CD14-positive monocyte (primary cell): ENCODE measurements at regions not wholly inside any gene's neighbourhood (a gene's known extent, or its start where the extent isn't known, plus 50 kb on each side); places are given as distances from the start of the nearest gene placed in this dataset.

Experiments
- DNase-seq, 3 donors: peaks; one replicate each; pipeline ENCODE4 v3.0.0-alpha.2; 2011 to 2022
- H2AFZ ChIP-seq: 2 replicates; pipeline ENCODE4 v1.6.0; 2012; ENCODE audit warnings: mild to moderate bottlenecking, low read depth, low read length, inconsistent platforms; ENCODE audit not compliant: insufficient read depth, poor library complexity, severe bottlenecking
- H3K27ac ChIP-seq, 2 donors: 1 replicate in 1 of 2; 2 replicates in 1 of 2; pipeline ENCODE4 v1.5.1; 2012 to 2013; ENCODE audit warnings: low read length in 2 of 2, control low read depth in 1 of 2, inconsistent platforms in 1 of 2, low read depth in 1 of 2, mild to moderate bottlenecking in 1 of 2
- H3K27me3 ChIP-seq, 2 donors: one replicate each; pipeline versions ENCODE4 v1.6.0 to v1.6.1; 2011 to 2013; ENCODE audit warnings: low read length in 2 of 2; ENCODE audit not compliant: control insufficient read depth in 2 of 2, insufficient read depth in 2 of 2
- H3K36me3 ChIP-seq, 2 donors: replicated peaks in 1 of 2; 1 replicate in 1 of 2; 2 replicates in 1 of 2; pipeline versions ENCODE4 v1.5.1 to v1.6.1; 2012 to 2013; ENCODE audit warnings: low read length in 2 of 2, control low read depth in 1 of 2, inconsistent platforms in 1 of 2, mild to moderate bottlenecking in 1 of 2; ENCODE audit not compliant: insufficient read depth in 2 of 2, control insufficient read depth in 1 of 2
- H3K4me1 ChIP-seq, 2 donors: 1 replicate in 1 of 2; 2 replicates in 1 of 2; pipeline versions ENCODE4 v1.5.1 to v1.6.1; 2012 to 2013; ENCODE audit warnings: low read length in 2 of 2, control low read depth in 1 of 2, inconsistent platforms in 1 of 2, mild to moderate bottlenecking in 1 of 2, moderate library complexity in 1 of 2; ENCODE audit not compliant: insufficient read depth in 2 of 2, control insufficient read depth in 1 of 2
- H3K4me2 ChIP-seq: replicated peaks from 2 replicates; pipeline ENCODE3; 2012; ENCODE audit warnings: low read length, moderate library complexity, mild to moderate bottlenecking; ENCODE audit not compliant: poor library complexity, severe bottlenecking; ENCODE audit errors: extremely low read depth
- H3K4me3 ChIP-seq, 3 experiments: fragments of 200-600 bp in 1 of 3; sonication (generic) in 1 of 3; replicated peaks in 1 of 3; 1 replicate in 2 of 3; 2 replicates in 1 of 3; pipeline ENCODE4 v1.5.1; 2011 to 2013; ENCODE audit warnings: low read length in 3 of 3, mild to moderate bottlenecking in 3 of 3, control low read depth in 2 of 3, low read depth in 2 of 3, inconsistent platforms in 1 of 3, moderate library complexity in 1 of 3
- H3K79me2 ChIP-seq: 2 replicates; pipeline ENCODE4 v1.6.0; 2012; ENCODE audit warnings: mild to moderate bottlenecking, control low read depth, inconsistent platforms, low read length, moderate library complexity; ENCODE audit not compliant: insufficient read depth
- H3K9ac ChIP-seq: 2 replicates; pipeline ENCODE4 v1.6.0; 2017; ENCODE audit warnings: low read length, mild to moderate bottlenecking; ENCODE audit not compliant: insufficient read depth, poor library complexity, severe bottlenecking
- H3K9me3 ChIP-seq, 2 donors: replicated peaks in 1 of 2; 1 replicate in 1 of 2; 2 replicates in 1 of 2; pipeline versions ENCODE4 v1.5.1 to v1.6.1; 2012 to 2013; ENCODE audit warnings: low read length in 2 of 2, control low read depth in 1 of 2; ENCODE audit not compliant: control insufficient read depth in 1 of 2, insufficient read depth in 1 of 2
- H4K20me1 ChIP-seq: 2 replicates; pipeline ENCODE4 v1.6.0; 2012; ENCODE audit warnings: mild to moderate bottlenecking, low read length, control low read depth, moderate library complexity; ENCODE audit not compliant: insufficient read depth
- H3K27ac Mint-ChIP-seq, 7 donors: one replicate each; pipeline ENCODE4 v1.8.0; 2020; ENCODE audit warnings: mild to moderate bottlenecking in 7 of 7, mixed read lengths in 7 of 7, moderate library complexity in 6 of 7, inconsistent platforms in 2 of 7
- H3K27me3 Mint-ChIP-seq, 3 donors: one replicate each; pipeline ENCODE4 v1.8.0; 2021 to 2022; ENCODE audit warnings: low read depth in 3 of 3, mild to moderate bottlenecking in 3 of 3, mixed read lengths in 3 of 3, moderate library complexity in 3 of 3, inconsistent platforms in 1 of 3
- H3K36me3 Mint-ChIP-seq, 2 donors: one replicate each; pipeline ENCODE4 v1.8.0; 2020; ENCODE audit warnings: mixed read lengths in 2 of 2, inconsistent platforms in 1 of 2, mild to moderate bottlenecking in 1 of 2
- H3K4me1 Mint-ChIP-seq: one replicate; pipeline ENCODE4 v1.8.0; 2020; ENCODE audit warnings: mild to moderate bottlenecking, mixed read lengths
- H3K4me3 Mint-ChIP-seq, 2 donors: one replicate each; pipeline ENCODE4 v1.8.0; 2020; ENCODE audit warnings: mild to moderate bottlenecking in 2 of 2, mixed read lengths in 2 of 2, moderate library complexity in 1 of 2
- H3K9me3 Mint-ChIP-seq, 7 donors: one replicate each; pipeline ENCODE4 v1.8.0; 2020 to 2022; ENCODE audit warnings: mixed read lengths in 7 of 7, mild to moderate bottlenecking in 6 of 7, moderate library complexity in 6 of 7, inconsistent platforms in 2 of 7
- WGBS: methylation state at CpG from one replicate; pipeline ENCODE4 v1.1.5; 2013; ENCODE audit warnings: missing lambda C conversion rate; ENCODE audit not compliant: insufficient coverage; 5-methylcytosine and 5-hydroxymethylcytosine counted together
- intact Hi-C, 2 donors: fragments of 100-400 bp; cut with micrococcal nuclease; formaldehyde crosslinking; loops; one replicate each; pipeline versions ENCODE4 v1.15.0 to v1.15.1; 2023
- TF ChIP-seq, protein P1 (sequence below): fragments of 200-600 bp; IDR thresholded peaks from one replicate; pipeline ENCODE4 v1.8.0; 2022; ENCODE audit warnings: antibody characterized with exemption, mild to moderate bottlenecking

DNA sequence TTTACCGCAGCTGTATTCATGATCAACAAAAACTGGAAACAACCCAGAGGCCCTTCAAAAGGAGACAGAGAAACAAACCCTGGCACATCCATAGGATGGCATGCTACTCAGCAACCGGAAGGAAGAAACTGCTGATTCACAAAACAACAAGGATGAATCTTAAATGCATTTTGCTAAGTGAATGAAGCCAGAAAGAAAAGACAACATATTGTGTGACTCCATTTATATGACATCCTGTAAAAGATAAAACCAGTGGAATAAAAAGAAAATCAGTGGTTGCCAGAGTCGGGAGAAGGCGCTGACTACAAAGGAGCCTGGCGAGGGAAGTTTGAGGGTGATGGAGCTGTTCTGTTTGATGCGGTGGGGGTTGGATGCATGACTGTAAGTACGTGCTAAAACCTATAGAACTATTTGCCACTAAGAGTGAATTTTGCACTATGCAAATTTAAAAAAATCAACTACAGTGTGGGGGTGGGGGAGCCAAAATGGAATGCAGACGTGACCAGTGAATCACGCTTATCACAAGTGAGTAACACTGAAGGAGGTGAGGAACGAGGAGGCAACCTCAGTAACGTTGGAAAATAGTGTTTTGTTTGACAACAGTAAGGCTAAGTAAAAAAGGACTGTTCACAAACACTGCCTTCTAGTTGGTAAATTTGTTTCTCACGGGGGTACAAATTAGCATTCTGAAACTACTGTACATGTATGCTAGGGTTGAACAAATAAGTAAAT, 108.9 kb downstream of the INHBB start:
- no peak overlapping the region for H2AFZ ChIP-seq
- H3K27ac ChIP-seq = no peak overlapping the region
- H3K79me2 ChIP-seq = no peaks in the 10 kb centered on the region
- 85% methylated on average over 8 of the region's 12 CpGs for WGBS
- no peak overlapping the region for H3K4me3 ChIP-seq
- H3K27me3 Mint-ChIP-seq = peaks cover 1 to 5% (median 2%) of the 10 kb centered on the region in 3 donors
- no peaks in the 10 kb centered on the region for H3K4me1 ChIP-seq
- TF ChIP-seq, protein P1, sequence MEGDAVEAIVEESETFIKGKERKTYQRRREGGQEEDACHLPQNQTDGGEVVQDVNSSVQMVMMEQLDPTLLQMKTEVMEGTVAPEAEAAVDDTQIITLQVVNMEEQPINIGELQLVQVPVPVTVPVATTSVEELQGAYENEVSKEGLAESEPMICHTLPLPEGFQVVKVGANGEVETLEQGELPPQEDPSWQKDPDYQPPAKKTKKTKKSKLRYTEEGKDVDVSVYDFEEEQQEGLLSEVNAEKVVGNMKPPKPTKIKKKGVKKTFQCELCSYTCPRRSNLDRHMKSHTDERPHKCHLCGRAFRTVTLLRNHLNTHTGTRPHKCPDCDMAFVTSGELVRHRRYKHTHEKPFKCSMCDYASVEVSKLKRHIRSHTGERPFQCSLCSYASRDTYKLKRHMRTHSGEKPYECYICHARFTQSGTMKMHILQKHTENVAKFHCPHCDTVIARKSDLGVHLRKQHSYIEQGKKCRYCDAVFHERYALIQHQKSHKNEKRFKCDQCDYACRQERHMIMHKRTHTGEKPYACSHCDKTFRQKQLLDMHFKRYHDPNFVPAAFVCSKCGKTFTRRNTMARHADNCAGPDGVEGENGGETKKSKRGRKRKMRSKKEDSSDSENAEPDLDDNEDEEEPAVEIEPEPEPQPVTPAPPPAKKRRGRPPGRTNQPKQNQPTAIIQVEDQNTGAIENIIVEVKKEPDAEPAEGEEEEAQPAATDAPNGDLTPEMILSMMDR = no peak
- H3K36me3 Mint-ChIP-seq = no peaks in the 10 kb centered on the region
- H3K4me2 ChIP-seq = no peak overlapping the region
- no peaks in the 10 kb centered on the region for H3K9me3 ChIP-seq
- H3K27ac Mint-ChIP-seq = no peak overlapping the region
- no peak overlapping the region for H3K4me3 Mint-ChIP-seq
- no peaks in the 10 kb centered on the region for H3K36me3 ChIP-seq
- peaks cover 3 to 25% (median 7%) of the 10 kb centered on the region in 7 donors for H3K9me3 Mint-ChIP-seq
- intact Hi-C loops = no loop called here
- DNase-seq = no peak
- no peaks in the 10 kb centered on the region for H3K4me1 Mint-ChIP-seq
- no peaks in the 10 kb centered on the region for H3K27me3 ChIP-seq
- H4K20me1 ChIP-seq = no peaks in the 10 kb centered on the region
- no peak overlapping the region for H3K9ac ChIP-seq

DNA sequence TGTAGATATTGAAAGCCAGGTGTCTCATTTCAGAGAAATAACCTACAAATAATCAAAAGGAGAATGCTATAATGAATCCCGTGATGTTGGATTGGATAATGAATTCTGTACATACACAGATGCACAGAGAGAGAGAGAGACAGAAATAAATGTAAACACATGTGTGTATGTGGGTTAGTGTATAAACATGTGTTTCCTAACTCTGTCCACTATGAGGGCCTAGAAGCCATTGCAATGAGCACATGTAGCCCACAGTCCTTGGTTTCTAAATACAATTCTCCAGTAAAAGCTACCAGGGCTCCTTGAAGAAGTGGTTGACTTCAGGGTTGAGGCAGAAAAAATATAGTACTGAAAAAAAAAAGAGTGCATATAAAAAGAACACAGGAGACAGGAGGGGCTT, 109.5 kb downstream of the INHBB start:
- TF ChIP-seq, protein P1 = no peak
- Histone ChIP-seq H3K4me3 (no peak overlapping the region), H3K79me2 (no peaks in the 10 kb centered on the region), H2AFZ (no peak overlapping the region), H3K27ac (no peak overlapping the region), H3K9me3 (no peaks in the 10 kb centered on the region), H3K36me3 (no peaks in the 10 kb centered on the region), H3K9ac (no peak overlapping the region), H3K27me3 (no peaks in the 10 kb centered on the region), H3K4me1 (no peaks in the 10 kb centered on the region), H3K4me2 (no peak overlapping the region), H4K20me1 (no peaks in the 10 kb centered on the region)
- DNase-seq = no peak
- H3K4me3 Mint-ChIP-seq = no peak overlapping the region
- no peak overlapping the region for H3K27ac Mint-ChIP-seq
- peaks cover 0 to 4% (median 1%) of the 10 kb centered on the region in 3 donors for H3K27me3 Mint-ChIP-seq
- WGBS = no CpG with 5 or more reads among the region's 1 CpG
- no peaks in the 10 kb centered on the region for H3K4me1 Mint-ChIP-seq
- peaks cover 3 to 25% (median 7%) of the 10 kb centered on the region in 7 donors for H3K9me3 Mint-ChIP-seq
- intact Hi-C loops = no loop called here
- no peaks in the 10 kb centered on the region for H3K36me3 Mint-ChIP-seq
